C4-2B (cell line): ENCODE measurements at regions not wholly inside any gene's neighbourhood (a gene's known extent, or its start where the extent isn't known, plus 50 kb on each side); places are given as distances from the start of the nearest gene placed in this dataset.

Experiments
- H3K27ac ChIP-seq: fragments of 450-650 bp; 2 replicates; pipeline ENCODE4 v1.5.1; 2017
- CTCF ChIP-seq: fragments of 450-650 bp; conservative IDR thresholded peaks from 2 replicates; pipeline ENCODE4 v1.5.1; 2017; ENCODE audit warnings: mild to moderate bottlenecking
- ZFX ChIP-seq: fragments of 450-650 bp; IDR thresholded peaks from 2 replicates; pipeline ENCODE4 v1.6.1; 2017

GRCh38 chr6:71383476-71383875 lies 94.9 kb downstream of the OGFRL1 start:
- no peak overlapping the region for H3K27ac ChIP-seq
- TF ChIP-seq ZFX, result no peak
- no peak for TF ChIP-seq CTCF

- TF ChIP-seq ZFX, result no peak
- peak; percentile 77 for TF ChIP-seq CTCF
- H3K27ac ChIP-seq, result no peak overlapping the region
These were observed 95.4 kb downstream of the OGFRL1 start for GRCh38 chr6:71383901-71384489.

- TF ChIP-seq CTCF (no peak), ZFX (no peak)
- no peak overlapping the region for H3K27ac ChIP-seq
These were observed 96.7 kb downstream of the OGFRL1 start for GRCh38 chr6:71385111-71385822.

GRCh38 chr6:71386215-71386614 lies 97.6 kb downstream of the OGFRL1 start:
- TF ChIP-seq CTCF, result no peak
- no peak for TF ChIP-seq ZFX
- H3K27ac ChIP-seq, result no peak overlapping the region

- H3K27ac ChIP-seq, result no peak overlapping the region
These were observed 98.6 kb downstream of the OGFRL1 start for GRCh38 chr6:71387179-71387578.

GRCh38 chr6:71388068-71388744 lies 99.6 kb downstream of the OGFRL1 start:
- no peak for TF ChIP-seq CTCF
- no peak for TF ChIP-seq ZFX
- no peak overlapping the region for H3K27ac ChIP-seq

More at GRCh38 chr6:71387179-71387578, 98.6 kb downstream of the OGFRL1 start:
- TF ChIP-seq ZFX (no peak), CTCF (no peak)
